CD4-positive, CD25-positive, alpha-beta regulatory T cell (primary cell): ENCODE measurements at regions not wholly inside any gene's neighbourhood (a gene's known extent, or its start where the extent isn't known, plus 50 kb on each side); places are given as distances from the start of the nearest gene placed in this dataset.

Experiments
- ATAC-seq, 2 donors: fragments of 150-1000 bp; cut with Tn5 transposase; one replicate each; pipeline ENCODE4 v1.10.0; 2021; ENCODE audit warnings: low read depth in 2 of 2, moderate number of reproducible peaks in 2 of 2, moderate library complexity in 1 of 2
- DNase-seq, 3 donors: peaks; one replicate each; pipeline versions ENCODE4 v3.0.0 to v3.0.0-alpha.2; 2012 to 2022; ENCODE audit warnings: mixed read lengths in 1 of 3
- H3K27ac ChIP-seq: one replicate; pipeline ENCODE4 v1.7.0; 2013; ENCODE audit warnings: mild to moderate bottlenecking, low read length; ENCODE audit not compliant: insufficient read depth, poor library complexity, severe bottlenecking
- H3K27me3 ChIP-seq: one replicate; pipeline ENCODE4 v1.7.0; 2013; ENCODE audit warnings: low read length; ENCODE audit not compliant: control insufficient read depth, insufficient read depth
- H3K36me3 ChIP-seq: one replicate; pipeline ENCODE4 v1.7.0; 2013; ENCODE audit warnings: mild to moderate bottlenecking, low read length, moderate library complexity; ENCODE audit not compliant: control insufficient read depth, insufficient read depth
- H3K4me1 ChIP-seq: 2 replicates; pipeline ENCODE4 v1.7.0; 2013; ENCODE audit warnings: mild to moderate bottlenecking, low read length; ENCODE audit not compliant: insufficient read depth, control insufficient read depth, poor library complexity, severe bottlenecking
- H3K4me3 ChIP-seq: one replicate; pipeline ENCODE4 v1.7.0; 2013; ENCODE audit warnings: low read depth, mild to moderate bottlenecking, low read length, moderate library complexity
- H3K9me3 ChIP-seq, 2 experiments: 1 replicate in 1 of 2; 2 replicates in 1 of 2; pipeline ENCODE4 v1.7.0; 2013; ENCODE audit warnings: low read length in 2 of 2, mild to moderate bottlenecking in 1 of 2, moderate library complexity in 1 of 2; ENCODE audit not compliant: control insufficient read depth in 2 of 2
- H3K27ac Mint-ChIP-seq, 3 donors: one replicate each; pipeline ENCODE4 v1.8.0; 2020 to 2022; ENCODE audit warnings: mild to moderate bottlenecking in 3 of 3, mixed read lengths in 3 of 3, moderate library complexity in 2 of 3
- H3K27me3 Mint-ChIP-seq: one replicate; pipeline ENCODE4 v1.8.0; 2022; ENCODE audit warnings: mild to moderate bottlenecking, mixed read lengths
- H3K36me3 Mint-ChIP-seq: one replicate; pipeline ENCODE4 v1.8.0; 2020; ENCODE audit warnings: mixed read lengths
- H3K4me1 Mint-ChIP-seq, 4 donors: one replicate each; pipeline ENCODE4 v1.8.0; 2020 to 2022; ENCODE audit warnings: mixed read lengths in 4 of 4, mild to moderate bottlenecking in 1 of 4
- H3K4me3 Mint-ChIP-seq, 4 donors: one replicate each; pipeline ENCODE4 v1.8.0; 2020 to 2022; ENCODE audit warnings: mild to moderate bottlenecking in 4 of 4, mixed read lengths in 4 of 4, moderate library complexity in 3 of 4
- H3K9me3 Mint-ChIP-seq, 7 donors: one replicate each; pipeline ENCODE4 v1.8.0; 2020 to 2022; ENCODE audit warnings: mixed read lengths in 7 of 7, mild to moderate bottlenecking in 3 of 7, moderate library complexity in 2 of 7

DNA sequence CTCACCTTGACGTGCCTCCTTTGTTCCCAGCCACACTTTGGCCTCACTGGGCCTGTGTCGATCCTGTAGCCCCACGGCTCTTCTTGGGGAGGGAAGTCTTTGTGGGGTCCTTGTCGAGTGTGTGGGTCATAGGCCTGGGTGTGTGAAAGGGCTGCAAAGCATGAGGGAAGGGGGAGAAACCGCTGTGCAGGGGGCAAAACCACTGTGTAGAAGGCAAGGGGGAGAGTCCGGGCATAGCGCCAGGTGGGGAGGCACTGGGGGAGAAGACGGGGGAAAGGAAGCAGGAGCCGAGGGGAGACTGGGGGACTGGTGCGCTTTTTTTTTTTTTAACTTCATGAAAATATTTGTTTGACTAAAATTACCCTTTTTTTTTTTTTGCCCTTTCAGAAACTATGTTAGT is 65.1 kb upstream of the RASD2 start:
- Mint-ChIP-seq H3K9me3 (no peaks in the 10 kb centered on the region), H3K36me3 (peaks cover 11% of the 10 kb centered on the region), H3K4me1 (no peaks in the 10 kb centered on the region), H3K27ac (no peak overlapping the region), H3K4me3 (no peak overlapping the region), H3K27me3 (peaks cover 16% of the 10 kb centered on the region)
- no peaks in the 10 kb centered on the region for H3K27me3 ChIP-seq
- H3K9me3 ChIP-seq: no peaks in the 10 kb centered on the region
- H3K36me3 ChIP-seq: no peaks in the 10 kb centered on the region
- no peak overlapping the region for H3K27ac ChIP-seq
- H3K4me1 ChIP-seq: no peaks in the 10 kb centered on the region
- ATAC-seq (no peak), DNase-seq (no peak)
- no peak overlapping the region for H3K4me3 ChIP-seq

- Histone ChIP-seq H3K9me3 (no peaks in the 10 kb centered on the region), H3K4me1 (no peaks in the 10 kb centered on the region), H3K27me3 (no peaks in the 10 kb centered on the region), H3K4me3 (no peak overlapping the region), H3K36me3 (no peaks in the 10 kb centered on the region), H3K27ac (no peak overlapping the region)
- H3K4me3 Mint-ChIP-seq: no peak overlapping the region
- ATAC-seq (no peak), DNase-seq (no peak)
- H3K27me3 Mint-ChIP-seq: peaks cover 24% of the 10 kb centered on the region
- no peak overlapping the region for H3K27ac Mint-ChIP-seq
- no peaks in the 10 kb centered on the region for H3K9me3 Mint-ChIP-seq
- H3K4me1 Mint-ChIP-seq: peaks cover 0 to 2% (median 0%) of the 10 kb centered on the region in 4 donors
- peaks cover 7% of the 10 kb centered on the region for H3K36me3 Mint-ChIP-seq
These were observed 64.3 kb upstream of the RASD2 start for GRCh38 chr22:35476341-35476740.

DNA sequence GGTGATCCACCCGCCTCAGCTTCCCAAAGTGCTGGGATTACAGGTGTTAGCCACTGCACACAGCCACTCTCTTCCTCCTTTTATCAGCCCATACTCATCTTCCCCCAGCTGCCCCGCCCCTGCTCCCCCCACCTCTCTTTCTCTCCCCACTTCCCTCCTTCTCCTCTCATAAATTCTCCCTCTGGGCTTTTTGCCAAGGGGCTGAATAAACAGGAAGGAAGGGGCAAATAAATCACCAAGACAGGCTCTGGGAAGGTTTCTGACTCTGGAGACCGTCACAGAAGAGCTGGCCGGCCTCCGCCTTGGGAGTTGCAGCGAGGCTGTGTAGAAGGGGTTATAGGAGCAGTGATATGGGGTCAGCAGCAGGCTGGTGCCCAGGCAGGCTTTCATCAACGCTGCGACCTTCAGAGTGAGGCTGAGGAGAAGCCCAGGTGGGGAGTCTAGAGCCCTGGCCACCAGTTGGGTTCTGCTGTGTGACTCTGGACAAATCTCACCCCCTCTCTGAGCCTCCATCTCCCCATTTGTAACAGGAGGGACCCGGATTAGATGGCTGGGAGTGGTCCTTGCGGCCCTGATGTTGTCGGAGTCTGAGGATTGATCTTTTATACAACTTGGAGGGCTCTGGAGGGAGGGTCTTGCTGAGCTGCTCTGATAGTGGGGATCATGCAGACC is 62.6 kb upstream of the RASD2 start:
- ATAC-seq (no peak), DNase-seq (no peak)
- H3K36me3 ChIP-seq: no peaks in the 10 kb centered on the region
- Mint-ChIP-seq H3K27ac (no peak overlapping the region), H3K4me1 (peaks cover 0 to 3% (median 0%) of the 10 kb centered on the region in 4 donors), H3K36me3 (peaks cover 7% of the 10 kb centered on the region), H3K9me3 (no peaks in the 10 kb centered on the region), H3K27me3 (peaks cover 26% of the 10 kb centered on the region), H3K4me3 (no peak overlapping the region)
- no peak overlapping the region for H3K27ac ChIP-seq
- H3K4me1 ChIP-seq: no peaks in the 10 kb centered on the region
- H3K27me3 ChIP-seq: no peaks in the 10 kb centered on the region
- no peaks in the 10 kb centered on the region for H3K9me3 ChIP-seq
- H3K4me3 ChIP-seq: no peak overlapping the region

GRCh38 chr22:35478633-35479107 is 62.0 kb upstream of the RASD2 start:
- peaks cover 26% of the 10 kb centered on the region for H3K27me3 Mint-ChIP-seq
- Histone ChIP-seq H3K4me3 (no peak overlapping the region), H3K9me3 (no peaks in the 10 kb centered on the region), H3K27me3 (no peaks in the 10 kb centered on the region), H3K36me3 (no peaks in the 10 kb centered on the region), H3K27ac (no peak overlapping the region), H3K4me1 (no peaks in the 10 kb centered on the region)
- ATAC-seq (no peak), DNase-seq (no peak)
- H3K9me3 Mint-ChIP-seq: no peaks in the 10 kb centered on the region
- peaks cover 0 to 3% (median 0%) of the 10 kb centered on the region in 4 donors for H3K4me1 Mint-ChIP-seq
- H3K36me3 Mint-ChIP-seq: peaks cover 2% of the 10 kb centered on the region
- H3K4me3 Mint-ChIP-seq: no peak overlapping the region
- H3K27ac Mint-ChIP-seq: no peak overlapping the region

- Histone ChIP-seq H3K9me3 (no peaks in the 10 kb centered on the region), H3K4me1 (no peaks in the 10 kb centered on the region), H3K36me3 (no peaks in the 10 kb centered on the region), H3K27ac (no peak overlapping the region), H3K4me3 (no peak overlapping the region), H3K27me3 (no peaks in the 10 kb centered on the region)
- ATAC-seq: no peak
- DNase-seq: no peak
- peaks cover 0 to 3% (median 0%) of the 10 kb centered on the region in 4 donors for H3K4me1 Mint-ChIP-seq
- no peaks in the 10 kb centered on the region for H3K36me3 Mint-ChIP-seq
- H3K27me3 Mint-ChIP-seq: peaks cover 26% of the 10 kb centered on the region
- no peak overlapping the region for H3K27ac Mint-ChIP-seq
- H3K9me3 Mint-ChIP-seq: no peaks in the 10 kb centered on the region
- H3K4me3 Mint-ChIP-seq: no peak overlapping the region
These were observed 61.3 kb upstream of the RASD2 start for GRCh38 chr22:35479359-35479758.

GRCh38 chr22:35479985-35480550 is 60.6 kb upstream of the RASD2 start:
- no peaks in the 10 kb centered on the region for H3K9me3 Mint-ChIP-seq
- no peak overlapping the region for H3K27ac Mint-ChIP-seq
- no peaks in the 10 kb centered on the region for H3K9me3 ChIP-seq
- DNase-seq (no peak), ATAC-seq (no peak)
- no peaks in the 10 kb centered on the region for H3K4me1 ChIP-seq
- no peaks in the 10 kb centered on the region for H3K36me3 Mint-ChIP-seq
- H3K27me3 ChIP-seq: no peaks in the 10 kb centered on the region
- peaks cover 26% of the 10 kb centered on the region for H3K27me3 Mint-ChIP-seq
- H3K36me3 ChIP-seq: no peaks in the 10 kb centered on the region
- H3K4me3 Mint-ChIP-seq: no peak overlapping the region
- H3K4me1 Mint-ChIP-seq: peaks cover 0 to 3% (median 0%) of the 10 kb centered on the region in 4 donors
- H3K27ac ChIP-seq: no peak overlapping the region
- H3K4me3 ChIP-seq: no peak overlapping the region

DNA sequence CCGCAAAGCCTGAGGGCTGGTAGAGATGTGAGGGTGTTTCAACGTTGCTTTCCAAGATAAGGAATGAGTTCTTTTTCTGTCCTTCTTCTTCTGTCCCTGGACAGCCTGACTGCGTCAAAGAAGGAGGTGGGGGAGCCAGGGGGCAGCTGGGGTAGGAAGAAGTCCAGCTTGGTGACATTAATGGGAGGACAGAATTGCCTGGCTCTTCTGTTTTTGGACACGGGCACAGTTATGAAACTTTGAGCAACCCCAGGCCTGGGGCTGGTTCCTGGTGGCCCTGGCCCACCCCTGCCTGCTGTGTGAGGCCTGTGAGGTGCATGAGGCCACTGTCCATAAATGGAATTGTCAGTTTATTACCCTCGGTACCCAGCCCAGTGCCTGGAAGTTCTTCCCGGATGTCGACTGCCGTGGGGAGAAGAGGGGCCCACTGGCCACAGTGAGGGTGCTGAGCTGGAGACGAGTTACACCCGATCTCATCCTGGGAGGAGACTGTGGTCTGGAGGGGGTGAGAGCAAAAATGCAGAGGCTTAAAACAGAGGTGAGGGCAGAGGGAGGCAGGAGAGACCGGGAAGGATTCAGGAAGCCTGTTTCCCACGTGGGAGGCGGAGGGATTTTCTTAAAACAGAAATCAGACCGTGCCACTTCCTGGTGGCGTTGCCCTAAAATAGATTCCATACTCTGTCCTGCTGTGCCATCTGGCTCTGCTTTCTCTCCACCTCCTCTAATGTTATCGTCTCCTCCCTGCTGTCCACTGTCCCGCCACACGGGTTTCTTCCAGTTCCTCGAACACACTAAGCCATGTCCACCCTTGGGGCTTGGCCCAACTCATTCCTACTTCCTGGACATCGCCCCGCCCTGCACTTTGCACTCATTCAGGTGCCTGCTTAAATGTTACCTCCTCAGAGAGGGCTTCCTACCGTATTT is 59.7 kb upstream of the RASD2 start:
- Mint-ChIP-seq H3K9me3 (no peaks in the 10 kb centered on the region), H3K4me1 (peaks cover 0 to 3% (median 0%) of the 10 kb centered on the region in 4 donors), H3K36me3 (no peaks in the 10 kb centered on the region), H3K27ac (peak overlapping the region in 2 of 3 donors; percentile 26 to 42), H3K27me3 (peaks cover 26% of the 10 kb centered on the region), H3K4me3 (no peak overlapping the region)
- H3K36me3 ChIP-seq: no peaks in the 10 kb centered on the region
- no peak overlapping the region for H3K27ac ChIP-seq
- DNase-seq: no peak
- no peak overlapping the region for H3K4me3 ChIP-seq
- H3K27me3 ChIP-seq: no peaks in the 10 kb centered on the region
- H3K4me1 ChIP-seq: no peaks in the 10 kb centered on the region
- H3K9me3 ChIP-seq: no peaks in the 10 kb centered on the region
- no peak for ATAC-seq
